HFF-Myc (cell line): ENCODE measurements at regions not wholly inside any gene's neighbourhood (a gene's known extent, or its start where the extent isn't known, plus 50 kb on each side); places are given as distances from the start of the nearest gene placed in this dataset.

Experiments used
- DNase-seq: peaks from one replicate; pipeline ENCODE4 v3.0.0-alpha.2; 2011; ENCODE audit warnings: low read depth; ENCODE audit errors: extremely low read depth
- H3K4me3 ChIP-seq: replicated peaks from 2 replicates; pipeline ENCODE4 v1.5.1; 2011; ENCODE audit warnings: low read depth, mild to moderate bottlenecking, control low read depth, low read length
- TF ChIP-seq, protein P1 (sequence below): IDR thresholded peaks from 2 replicates; pipeline ENCODE4 v1.5.1; 2012; ENCODE audit warnings: mild to moderate bottlenecking, low read depth, low read length, control low read depth; ENCODE audit errors: missing control alignments

DNA sequence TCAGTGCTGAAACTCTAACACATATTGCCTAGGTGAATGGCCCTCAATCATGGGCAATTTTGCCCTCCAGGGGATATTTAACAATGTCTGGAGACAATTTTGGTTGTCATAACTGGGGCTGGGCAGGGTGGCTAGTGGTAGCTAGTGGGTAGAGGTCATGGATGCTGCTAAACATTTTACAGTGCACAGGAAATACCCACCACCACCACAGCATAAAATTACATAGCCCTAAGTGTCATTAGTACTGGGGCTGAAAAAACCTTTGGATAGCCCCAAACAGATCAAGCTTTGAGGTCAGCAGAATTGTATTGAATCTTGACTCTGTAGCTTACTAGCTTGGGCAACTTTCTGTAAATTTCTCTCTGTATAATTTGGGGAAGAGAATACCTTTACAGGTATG, 758.0 kb downstream of the BCL11B start:
- H3K4me3 ChIP-seq: no peak overlapping the region
- TF ChIP-seq, protein P1, sequence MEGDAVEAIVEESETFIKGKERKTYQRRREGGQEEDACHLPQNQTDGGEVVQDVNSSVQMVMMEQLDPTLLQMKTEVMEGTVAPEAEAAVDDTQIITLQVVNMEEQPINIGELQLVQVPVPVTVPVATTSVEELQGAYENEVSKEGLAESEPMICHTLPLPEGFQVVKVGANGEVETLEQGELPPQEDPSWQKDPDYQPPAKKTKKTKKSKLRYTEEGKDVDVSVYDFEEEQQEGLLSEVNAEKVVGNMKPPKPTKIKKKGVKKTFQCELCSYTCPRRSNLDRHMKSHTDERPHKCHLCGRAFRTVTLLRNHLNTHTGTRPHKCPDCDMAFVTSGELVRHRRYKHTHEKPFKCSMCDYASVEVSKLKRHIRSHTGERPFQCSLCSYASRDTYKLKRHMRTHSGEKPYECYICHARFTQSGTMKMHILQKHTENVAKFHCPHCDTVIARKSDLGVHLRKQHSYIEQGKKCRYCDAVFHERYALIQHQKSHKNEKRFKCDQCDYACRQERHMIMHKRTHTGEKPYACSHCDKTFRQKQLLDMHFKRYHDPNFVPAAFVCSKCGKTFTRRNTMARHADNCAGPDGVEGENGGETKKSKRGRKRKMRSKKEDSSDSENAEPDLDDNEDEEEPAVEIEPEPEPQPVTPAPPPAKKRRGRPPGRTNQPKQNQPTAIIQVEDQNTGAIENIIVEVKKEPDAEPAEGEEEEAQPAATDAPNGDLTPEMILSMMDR: no peak
- no peak for DNase-seq

- no peak for DNase-seq
Measured at GRCh38 chr14:98536256-98536655, 735.7 kb downstream of the BCL11B start.

GRCh38 chr14:98542316-98542715, 729.7 kb downstream of the BCL11B start:
- no peak overlapping the region for H3K4me3 ChIP-seq
- DNase-seq: no peak
- TF ChIP-seq, protein P1: no peak

More at GRCh38 chr14:98536256-98536655, 735.7 kb downstream of the BCL11B start:
- H3K4me3 ChIP-seq: no peak overlapping the region
- TF ChIP-seq, protein P1: no peak

GRCh38 chr14:98543074-98543473, 728.9 kb downstream of the BCL11B start:
- DNase-seq: no peak
- TF ChIP-seq, protein P1: no peak
- no peak overlapping the region for H3K4me3 ChIP-seq

GRCh38 chr14:98544174-98544573, 727.8 kb downstream of the BCL11B start:
- H3K4me3 ChIP-seq: no peak overlapping the region
- TF ChIP-seq, protein P1: no peak
- no peak for DNase-seq

DNA sequence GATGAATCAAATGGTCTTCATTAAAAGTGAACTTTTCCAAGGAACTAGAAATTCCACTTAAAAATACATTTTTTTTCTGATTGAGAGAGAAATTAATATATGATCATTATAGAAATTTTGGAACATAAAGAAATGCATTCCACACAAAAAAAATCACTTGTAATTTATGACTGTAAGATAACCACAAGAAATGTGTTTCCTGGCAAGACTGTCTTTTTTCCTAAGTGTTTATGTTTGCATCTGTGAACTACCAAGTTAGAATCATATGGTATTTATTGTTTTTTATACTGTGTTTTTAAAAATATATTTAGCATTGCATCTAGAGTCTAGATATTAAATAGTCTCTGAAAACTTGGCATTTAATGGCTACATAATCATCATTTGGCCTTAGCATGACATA, 726.8 kb downstream of the BCL11B start:
- TF ChIP-seq, protein P1: no peak

GRCh38 chr14:98548071-98548686, 723.8 kb downstream of the BCL11B start:
- TF ChIP-seq, protein P1: no peak
- H3K4me3 ChIP-seq: no peak overlapping the region
- DNase-seq: no peak

More for the DNA sequence above, 726.8 kb downstream of the BCL11B start:
- no peak overlapping the region for H3K4me3 ChIP-seq
- no peak for DNase-seq
